ENCODE measurements at regions not wholly inside any gene's neighbourhood (a gene's known extent, or its start where the extent isn't known, plus 50 kb on each side); places are given as distances from the start of the nearest gene placed in this dataset.

DNA sequence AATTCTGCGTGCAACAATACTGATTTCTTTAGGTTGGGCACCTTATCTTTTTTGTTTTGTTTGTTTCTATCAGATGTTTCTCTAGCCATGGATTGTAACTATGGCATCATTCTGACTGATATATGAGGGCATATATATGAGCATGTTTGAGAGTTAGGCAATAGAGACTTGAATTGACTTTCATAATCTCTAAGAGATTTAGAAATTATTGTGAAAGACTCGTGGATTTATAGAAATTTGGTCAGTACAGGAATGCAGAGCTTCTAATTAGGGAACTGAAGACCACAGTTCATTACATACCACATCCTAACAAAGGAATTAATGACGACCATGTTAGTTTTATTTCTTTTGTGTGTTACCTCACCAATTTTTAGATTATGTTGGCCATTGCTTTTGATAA, 546.0 kb upstream of the GRAMD2B start:
- no peak overlapping the region for H3K27ac Mint-ChIP-seq (ENCODE audit: unreplicated experiment)

DNA sequence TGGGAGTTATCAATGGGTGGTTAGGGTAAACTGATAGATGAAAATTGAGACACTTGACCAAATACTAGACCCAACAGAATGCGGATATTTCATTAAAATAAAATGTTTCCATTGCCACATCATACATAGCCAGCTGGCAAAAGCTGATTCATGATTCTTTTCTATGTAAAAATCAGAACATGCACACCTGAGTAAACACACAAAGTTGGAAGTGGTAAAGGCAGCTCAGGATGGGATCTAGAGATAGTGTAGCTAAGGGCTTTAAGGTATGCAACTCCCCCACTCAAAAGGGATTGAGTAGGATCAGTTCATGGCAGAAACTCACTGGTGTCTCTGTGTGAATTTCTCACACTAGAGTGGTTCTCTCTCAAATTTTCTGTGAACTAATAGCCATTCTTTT, 541.1 kb upstream of the GRAMD2B start:
- CTCF ChIA-PET = interaction anchor here (0.5 kb wide), 1 partner anchor 896 kb away, joined by 3 read pairs; no protein-coding TSS in a partner anchor
- BruUV-seq (replicated peaks) = no TSS peak
- intact Hi-C loops (cut with micrococcal nuclease; ENCODE audit: unreplicated experiment) = no loop called here

More for the DNA sequence above, 546.0 kb upstream of the GRAMD2B start:
- H3K9me3 Mint-ChIP-seq (ENCODE audit: low read depth, unreplicated experiment) = no peaks in the 10 kb centered on the region
- CTCF ChIA-PET = no interaction called here
- no peaks in the 10 kb centered on the region for H3K36me3 Mint-ChIP-seq (ENCODE audit: insufficient read depth, unreplicated experiment)
- BruUV-seq (replicated peaks) = no TSS peak
- no peak for DNase-seq
- no peak for TF ChIP-seq CTCF (IDR thresholded peaks at IDR 0.05; ENCODE audit: unreplicated experiment)
- H3K27me3 Mint-ChIP-seq (ENCODE audit: unreplicated experiment) = no peaks in the 10 kb centered on the region
- intact Hi-C loops (cut with micrococcal nuclease; ENCODE audit: unreplicated experiment) = no loop called here
- H3K4me3 Mint-ChIP-seq (ENCODE audit: low read depth, unreplicated experiment) = no peak overlapping the region
- peaks cover 21% of the 10 kb centered on the region for H3K4me1 Mint-ChIP-seq (ENCODE audit: low read depth, unreplicated experiment)

DNA sequence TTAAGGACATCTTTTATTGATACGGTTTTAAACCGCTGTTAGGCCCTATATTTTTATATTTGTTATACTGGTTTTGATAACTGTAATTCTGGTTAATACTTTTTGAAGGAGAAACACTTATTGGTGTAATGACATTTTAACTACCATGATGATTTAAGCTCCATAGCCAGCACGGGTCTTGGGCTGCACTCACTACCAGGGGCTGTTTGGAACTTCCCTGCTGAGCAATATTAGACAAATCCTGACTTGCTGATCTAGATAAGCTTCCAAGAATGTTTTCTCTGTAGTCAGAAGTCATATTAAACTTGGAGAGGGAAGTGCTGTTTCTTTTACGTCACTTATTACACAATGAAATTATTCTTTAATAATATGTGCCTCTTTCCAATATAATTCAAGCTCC, 540.0 kb upstream of the GRAMD2B start:
- Mint-ChIP-seq H3K4me1 (ENCODE audit: low read depth, unreplicated experiment) (no peaks in the 10 kb centered on the region), H3K4me3 (ENCODE audit: low read depth, unreplicated experiment) (no peak overlapping the region), H3K9me3 (ENCODE audit: low read depth, unreplicated experiment) (no peaks in the 10 kb centered on the region), H3K27me3 (ENCODE audit: unreplicated experiment) (no peaks in the 10 kb centered on the region), H3K27ac (ENCODE audit: unreplicated experiment) (no peak overlapping the region), H3K36me3 (ENCODE audit: insufficient read depth, unreplicated experiment) (no peaks in the 10 kb centered on the region)
- no peak for DNase-seq
- CTCF ChIA-PET = no interaction called here
- no TSS peak for BruUV-seq (replicated peaks)
- intact Hi-C loops (cut with micrococcal nuclease; ENCODE audit: unreplicated experiment) = no loop called here
- no peak for TF ChIP-seq CTCF (IDR thresholded peaks at IDR 0.05; ENCODE audit: unreplicated experiment)

More for the DNA sequence above, 541.1 kb upstream of the GRAMD2B start:
- Mint-ChIP-seq H3K27me3 (ENCODE audit: unreplicated experiment) (no peaks in the 10 kb centered on the region), H3K9me3 (ENCODE audit: low read depth, unreplicated experiment) (no peaks in the 10 kb centered on the region), H3K4me3 (ENCODE audit: low read depth, unreplicated experiment) (no peak overlapping the region), H3K4me1 (ENCODE audit: low read depth, unreplicated experiment) (no peaks in the 10 kb centered on the region), H3K36me3 (ENCODE audit: insufficient read depth, unreplicated experiment) (no peaks in the 10 kb centered on the region), H3K27ac (ENCODE audit: unreplicated experiment) (no peak overlapping the region)
- TF ChIP-seq CTCF (IDR thresholded peaks at IDR 0.05; ENCODE audit: unreplicated experiment) = no peak
- DNase-seq = no peak

DNA sequence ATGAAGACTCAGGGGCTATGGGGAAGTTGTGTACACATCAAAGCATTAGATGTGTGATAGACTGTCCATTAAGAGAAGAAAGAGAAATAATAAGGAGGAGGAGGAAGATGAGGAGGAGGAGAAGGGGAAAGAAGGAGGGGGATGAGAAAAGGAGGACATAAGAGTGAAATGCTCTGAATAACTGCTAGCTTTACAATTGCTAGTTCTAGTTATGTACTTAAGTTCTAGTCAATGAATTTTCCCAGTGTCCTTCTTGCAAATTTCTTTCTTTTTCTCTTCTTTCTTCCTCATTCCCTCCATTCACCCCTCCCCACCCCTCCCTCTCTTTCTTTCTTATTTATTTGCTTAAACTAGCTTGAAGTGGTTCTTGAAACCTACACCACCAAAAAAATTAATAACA, 534.9 kb upstream of the GRAMD2B start:
- H3K27me3 Mint-ChIP-seq (ENCODE audit: unreplicated experiment) = no peaks in the 10 kb centered on the region
- peaks cover 3% of the 10 kb centered on the region for H3K9me3 Mint-ChIP-seq (ENCODE audit: low read depth, unreplicated experiment)
- intact Hi-C loops (cut with micrococcal nuclease; ENCODE audit: unreplicated experiment) = no loop called here
- BruUV-seq (replicated peaks) = no TSS peak
- TF ChIP-seq CTCF (IDR thresholded peaks at IDR 0.05; ENCODE audit: unreplicated experiment) = no peak
- DNase-seq = no peak
- H3K4me1 Mint-ChIP-seq (ENCODE audit: low read depth, unreplicated experiment) = no peaks in the 10 kb centered on the region
- H3K27ac Mint-ChIP-seq (ENCODE audit: unreplicated experiment) = no peak overlapping the region
- H3K4me3 Mint-ChIP-seq (ENCODE audit: low read depth, unreplicated experiment) = no peak overlapping the region
- H3K36me3 Mint-ChIP-seq (ENCODE audit: insufficient read depth, unreplicated experiment) = no peaks in the 10 kb centered on the region
- CTCF ChIA-PET = no interaction called here
